AG09309 (cell line): ENCODE measurements at regions not wholly inside any gene's neighbourhood (a gene's known extent, or its start where the extent isn't known, plus 50 kb on each side); places are given as distances from the start of the nearest gene placed in this dataset.
"Not testable (repeated sequence)": the region's sequence is repeated elsewhere in the genome, so short reads cannot be mapped to it uniquely, and the experiment has no call there.

Experiments
- DNase-seq: peaks from one replicate; pipeline ENCODE4 v3.0.0-alpha.2; 2010; ENCODE audit warnings: low read depth
- H3K4me3 ChIP-seq: 2 replicates; pipeline ENCODE4 v1.5.1; 2011; ENCODE audit warnings: mild to moderate bottlenecking, low read depth, low read length, moderate library complexity; ENCODE audit not compliant: control insufficient read depth
- TF ChIP-seq, protein P1 (sequence below): IDR thresholded peaks from 2 replicates; pipeline ENCODE4 v1.5.1; 2011; ENCODE audit warnings: mild to moderate bottlenecking, low read depth, low read length, inconsistent platforms; ENCODE audit not compliant: insufficient read depth, control insufficient read depth; ENCODE audit errors: missing control alignments

DNA sequence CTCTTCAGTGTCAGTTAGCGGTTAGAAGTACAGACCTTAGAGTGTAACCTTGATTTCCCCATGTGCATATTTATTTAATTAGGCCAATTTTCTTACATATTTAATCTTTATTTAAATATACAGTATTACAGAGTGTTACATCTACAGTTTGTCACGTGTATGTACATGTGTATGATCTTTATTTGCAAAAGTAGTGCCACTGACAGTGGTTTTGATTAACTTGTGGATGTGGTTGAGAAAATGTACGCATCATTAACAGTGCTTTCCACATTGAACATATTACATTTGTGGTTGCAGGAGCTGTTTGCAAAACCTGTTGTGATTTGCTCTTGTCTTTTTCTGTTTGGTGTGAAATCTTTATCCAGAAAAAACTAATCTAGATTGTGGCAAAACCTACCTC lies 535.5 kb downstream of the FLRT2 start:
- TF ChIP-seq, protein P1, sequence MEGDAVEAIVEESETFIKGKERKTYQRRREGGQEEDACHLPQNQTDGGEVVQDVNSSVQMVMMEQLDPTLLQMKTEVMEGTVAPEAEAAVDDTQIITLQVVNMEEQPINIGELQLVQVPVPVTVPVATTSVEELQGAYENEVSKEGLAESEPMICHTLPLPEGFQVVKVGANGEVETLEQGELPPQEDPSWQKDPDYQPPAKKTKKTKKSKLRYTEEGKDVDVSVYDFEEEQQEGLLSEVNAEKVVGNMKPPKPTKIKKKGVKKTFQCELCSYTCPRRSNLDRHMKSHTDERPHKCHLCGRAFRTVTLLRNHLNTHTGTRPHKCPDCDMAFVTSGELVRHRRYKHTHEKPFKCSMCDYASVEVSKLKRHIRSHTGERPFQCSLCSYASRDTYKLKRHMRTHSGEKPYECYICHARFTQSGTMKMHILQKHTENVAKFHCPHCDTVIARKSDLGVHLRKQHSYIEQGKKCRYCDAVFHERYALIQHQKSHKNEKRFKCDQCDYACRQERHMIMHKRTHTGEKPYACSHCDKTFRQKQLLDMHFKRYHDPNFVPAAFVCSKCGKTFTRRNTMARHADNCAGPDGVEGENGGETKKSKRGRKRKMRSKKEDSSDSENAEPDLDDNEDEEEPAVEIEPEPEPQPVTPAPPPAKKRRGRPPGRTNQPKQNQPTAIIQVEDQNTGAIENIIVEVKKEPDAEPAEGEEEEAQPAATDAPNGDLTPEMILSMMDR = no peak
- no peak for DNase-seq

DNA sequence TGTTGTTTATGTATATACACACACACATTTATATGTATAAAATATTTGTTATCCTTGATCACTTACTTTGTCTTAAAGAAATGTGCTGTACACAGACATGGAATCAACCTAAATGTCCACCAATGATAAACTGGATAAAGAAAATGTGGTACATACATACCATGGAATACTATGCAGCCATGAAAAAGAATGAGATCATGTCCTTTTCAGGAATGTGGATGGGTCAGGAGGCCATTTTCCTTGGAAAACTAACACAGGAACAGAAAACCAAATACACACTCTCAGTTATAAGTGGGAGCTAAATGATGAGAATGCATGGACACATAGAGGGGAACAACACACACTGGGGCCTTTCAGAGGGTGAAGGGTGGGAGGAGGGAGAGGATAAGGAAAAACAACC lies 534.7 kb downstream of the FLRT2 start:
- not testable (repeated sequence) for H3K4me3 ChIP-seq, DNase-seq

More for the DNA sequence above, 535.5 kb downstream of the FLRT2 start:
- no peak overlapping the region for H3K4me3 ChIP-seq

DNA sequence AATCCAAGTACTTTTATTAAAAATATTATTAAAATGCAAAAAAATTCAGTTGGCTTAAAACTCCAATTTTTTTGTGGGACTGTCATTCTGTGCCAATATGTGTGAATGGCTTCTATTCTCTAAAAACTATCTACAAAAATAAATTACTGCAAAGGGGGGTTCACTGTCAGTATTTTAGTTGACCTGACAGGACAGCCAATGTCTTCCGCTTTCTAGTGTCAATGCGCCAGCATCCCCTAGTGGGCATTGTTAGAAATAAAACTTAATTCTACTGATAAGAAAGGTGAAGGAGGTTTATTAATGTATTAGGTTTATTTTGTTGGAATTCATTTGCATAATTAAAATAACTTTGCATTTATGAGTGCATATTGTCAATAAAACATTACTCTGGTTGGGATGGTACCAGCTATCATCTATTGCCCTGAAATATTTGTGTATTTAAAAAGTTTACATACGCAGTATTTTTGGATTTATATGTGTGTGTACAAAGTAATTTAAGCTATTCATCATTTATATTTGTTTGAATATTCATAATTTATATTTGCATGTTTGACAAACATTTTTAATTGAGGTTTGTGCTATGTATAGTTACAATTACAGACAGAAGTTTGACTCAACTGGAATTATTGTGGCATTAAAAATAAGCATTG lies 527.2 kb downstream of the FLRT2 start:
- TF ChIP-seq, protein P1 = peak; percentile 69
- DNase-seq = peak; percentile 0

DNA sequence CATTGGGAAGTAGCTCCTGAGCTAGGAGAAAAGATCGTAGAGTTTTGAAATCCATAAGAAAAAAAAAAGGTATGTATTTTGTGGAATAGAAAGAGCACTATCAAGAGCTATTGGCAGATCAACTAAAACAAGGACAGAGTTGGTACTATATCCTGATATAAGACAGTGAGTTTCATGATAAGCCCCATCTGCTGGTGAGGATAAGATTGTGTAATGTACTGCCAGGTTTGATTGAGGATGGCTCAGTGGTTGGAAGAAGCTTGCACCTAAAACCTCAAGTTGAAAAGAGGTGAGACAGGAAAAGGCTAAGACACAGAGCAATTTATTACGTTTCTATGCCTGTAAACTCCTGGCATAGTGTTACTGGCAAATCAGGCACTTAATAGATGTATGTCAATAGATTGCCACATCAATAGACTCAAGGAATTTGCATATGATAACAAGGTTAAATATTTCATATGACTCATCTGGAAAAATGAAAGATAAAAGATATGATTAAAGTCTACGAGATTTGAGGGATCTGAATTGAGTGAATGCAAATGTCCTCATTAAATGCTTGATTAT lies 525.6 kb downstream of the FLRT2 start:
- no peak for DNase-seq
- no peak overlapping the region for H3K4me3 ChIP-seq
- TF ChIP-seq, protein P1 = no peak

More for the DNA sequence above, 527.2 kb downstream of the FLRT2 start:
- H3K4me3 ChIP-seq = no peak overlapping the region

DNA sequence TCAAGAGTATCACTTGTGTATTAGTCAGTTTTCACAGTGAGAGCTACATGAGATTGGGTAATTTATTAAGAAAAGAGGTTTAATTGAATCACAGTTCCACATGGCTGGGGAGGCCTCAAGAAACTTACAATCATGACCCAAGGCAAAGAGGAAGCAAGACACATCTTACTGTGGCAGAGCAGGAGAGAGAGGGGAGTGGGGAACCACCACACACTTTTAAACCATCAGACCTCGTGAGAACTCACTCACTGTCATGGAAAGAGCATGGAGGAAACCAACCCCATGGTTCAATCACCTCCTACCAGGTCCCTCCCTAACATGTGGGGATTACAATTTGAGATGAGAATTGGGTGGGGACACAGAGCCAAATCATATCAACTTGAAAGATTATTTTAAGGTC lies 522.9 kb downstream of the FLRT2 start:
- TF ChIP-seq, protein P1 = no peak
- no peak overlapping the region for H3K4me3 ChIP-seq
- DNase-seq = no peak

DNA sequence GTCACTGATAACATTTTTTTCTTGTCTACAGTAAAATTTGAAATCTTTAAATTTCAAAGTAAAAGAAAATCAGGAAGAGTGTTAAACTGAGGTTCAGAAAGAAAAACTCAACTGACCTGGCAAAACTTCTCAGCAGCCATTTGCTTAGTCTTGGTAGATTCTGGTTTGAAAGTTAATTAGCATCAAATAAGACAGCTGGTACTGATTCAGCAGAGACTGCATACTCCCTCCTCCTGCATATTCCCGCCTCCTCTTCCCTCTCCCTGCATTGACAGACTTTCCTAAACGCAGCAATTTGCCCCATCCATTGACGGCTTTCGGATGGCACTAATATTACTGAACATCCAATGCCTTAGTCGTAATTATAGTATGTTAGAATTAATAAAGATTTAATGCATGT lies 520.8 kb downstream of the FLRT2 start:
- TF ChIP-seq, protein P1 = no peak
- DNase-seq = no peak
- no peak overlapping the region for H3K4me3 ChIP-seq

DNA sequence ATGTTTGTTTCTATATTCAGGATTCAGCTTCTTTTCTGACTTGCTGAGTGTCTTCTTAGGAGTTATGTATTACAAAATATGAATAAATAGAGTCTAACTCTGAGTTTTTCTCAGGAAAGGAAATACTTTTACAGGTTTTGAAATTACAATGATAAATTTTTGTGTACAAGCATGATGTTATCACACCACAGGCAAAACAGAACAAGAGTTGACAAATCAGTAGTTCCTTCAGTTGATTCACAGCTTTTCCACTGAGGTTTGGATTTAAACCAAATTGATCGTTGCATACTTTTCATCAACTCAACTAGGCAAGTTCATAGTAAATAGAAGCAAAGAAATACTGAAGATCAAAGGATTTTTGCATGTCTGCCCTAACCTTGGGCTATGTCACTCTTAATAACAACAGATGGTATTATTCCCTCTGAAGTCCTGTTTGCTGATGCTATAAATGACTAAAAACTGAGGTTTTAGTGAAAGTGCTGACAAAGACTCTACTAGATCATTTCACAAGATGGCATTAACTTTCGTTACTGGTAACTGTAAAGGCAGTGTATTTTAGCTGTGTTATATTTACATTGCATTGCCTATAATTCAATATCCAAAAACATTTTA lies 520.2 kb downstream of the FLRT2 start:
- H3K4me3 ChIP-seq = no peak overlapping the region
- TF ChIP-seq, protein P1 = no peak
- DNase-seq = no peak
